Endothelial cell of umbilical vein (primary cell): ENCODE measurements at regions not wholly inside any gene's neighbourhood (a gene's known extent, or its start where the extent isn't known, plus 50 kb on each side); places are given as distances from the start of the nearest gene placed in this dataset.

Experiments used
- CTCF ChIP-seq, 2 donors: IDR thresholded peaks; 1 replicate in 1 of 2; 2 replicates in 1 of 2; pipeline ENCODE4 v1.5.1; 2011; ENCODE audit warnings: low read length in 2 of 2, mild to moderate bottlenecking in 2 of 2, moderate library complexity in 2 of 2, control low read depth in 1 of 2, inconsistent platforms in 1 of 2, low read depth in 1 of 2; ENCODE audit not compliant: insufficient read depth in 1 of 2; ENCODE audit errors: extremely low read depth in 1 of 2
- EZH2 ChIP-seq: IDR thresholded peaks from 2 replicates; pipeline ENCODE4 v1.6.1; 2012; ENCODE audit warnings: borderline replicate concordance, low read depth, mild to moderate bottlenecking, moderate library complexity, low read length, inconsistent platforms; ENCODE audit not compliant: severe bottlenecking
- POLR2A ChIP-seq: IDR thresholded peaks from 2 replicates; pipeline ENCODE4 v1.6.1; 2012; ENCODE audit warnings: low read depth, mild to moderate bottlenecking, control low read depth, low read length
- POLR2AphosphoS5 ChIP-seq: IDR thresholded peaks from 2 replicates; pipeline ENCODE4 v1.6.1; 2012; ENCODE audit warnings: low read depth, mild to moderate bottlenecking, control low read depth, low read length, moderate library complexity; ENCODE audit not compliant: insufficient read depth

- TF ChIP-seq CTCF (IDR thresholded peaks at IDR 0.05; ENCODE audit: extremely low read depth in 1 of 2, insufficient read depth in 1 of 2, low read depth in 1 of 2, low read length in 2 of 2) (no peak), POLR2A (no peak), EZH2 (no peak), POLR2AphosphoS5 (no peak)
Observed at GRCh38 chr19:31903979-31904378, 441.4 kb upstream of the ZNF507 start.
